B cell (primary cell): ENCODE measurements at regions not wholly inside any gene's neighbourhood (a gene's known extent, or its start where the extent isn't known, plus 50 kb on each side); places are given as distances from the start of the nearest gene placed in this dataset.

Experiments used
- ATAC-seq: fragments of 200-7000 bp; cut with Tn5 transposase; one replicate; pipeline ENCODE4 v1.10.0; 2021; ENCODE audit warnings: low read depth, mild to moderate bottlenecking, moderate number of reproducible peaks, moderate library complexity
- CTCF ChIA-PET: fragments of 350-600 bp; sonication (Branson Sonifier 250); formaldehyde crosslinking; loops from one replicate; lab custom pipeline; 2021; ENCODE audit warnings: antibody characterized with exemption, inconsistent platforms; lab: Charles Lee
- POLR2A ChIA-PET: fragments of 350-600 bp; sonication (Branson Sonifier 250); formaldehyde crosslinking; loops from one replicate; lab custom pipeline; 2021; ENCODE audit warnings: antibody characterized with exemption; lab: Charles Lee
- DNase-seq: peaks from one replicate; pipeline ENCODE4 v3.0.0; 2013
- H2AFZ ChIP-seq: 2 replicates; pipeline ENCODE4 v1.6.1; 2012; ENCODE audit warnings: mild to moderate bottlenecking, low read depth, low read length; ENCODE audit not compliant: insufficient read depth, poor library complexity, severe bottlenecking
- H3K27ac ChIP-seq, 2 donors: 1 replicate in 1 of 2; 2 replicates in 1 of 2; pipeline ENCODE4 v1.5.1; 2012 to 2013; ENCODE audit warnings: low read length in 2 of 2, mild to moderate bottlenecking in 2 of 2, moderate library complexity in 1 of 2
- H3K27me3 ChIP-seq, 4 experiments: fragments of 200-600 bp in 1 of 4; sonication (generic) in 1 of 4; replicated peaks in 1 of 4; 1 replicate in 2 of 4; 2 replicates in 2 of 4; pipeline versions ENCODE4 v1.6.1 to v1.7.0; 2013 to 2016; ENCODE audit warnings: low read length in 3 of 4, mild to moderate bottlenecking in 2 of 4, mixed read lengths in 1 of 4, moderate library complexity in 1 of 4; ENCODE audit not compliant: insufficient read depth in 4 of 4, control insufficient read depth in 3 of 4; ENCODE audit errors: control extremely low read depth in 1 of 4
- H3K36me3 ChIP-seq, 2 experiments: replicated peaks in 1 of 2; 1 replicate in 1 of 2; 2 replicates in 1 of 2; pipeline versions ENCODE4 v1.6.1 to v1.7.1; 2013; ENCODE audit warnings: low read length in 1 of 2; ENCODE audit not compliant: insufficient read depth in 2 of 2, control insufficient read depth in 1 of 2; ENCODE audit errors: control extremely low read depth in 1 of 2, extremely low read depth in 1 of 2
- H3K4me1 ChIP-seq, 2 donors: fragments of 200-600 bp in 1 of 2; sonication (generic) in 1 of 2; 1 replicate in 1 of 2; 2 replicates in 1 of 2; pipeline versions ENCODE4 v1.5.1 to v1.6.1; 2013 to 2017; ENCODE audit warnings: low read length in 2 of 2; ENCODE audit not compliant: control insufficient read depth in 2 of 2, insufficient read depth in 2 of 2
- H3K4me2 ChIP-seq: replicated peaks from 2 replicates; pipeline ENCODE3; 2012; ENCODE audit warnings: mild to moderate bottlenecking, low read depth, low read length; ENCODE audit not compliant: poor library complexity, severe bottlenecking
- H3K4me3 ChIP-seq, 5 experiments: fragments of 200-600 bp in 1 of 5; sonication (generic) in 1 of 5; 1 replicate in 3 of 5; 2 replicates in 2 of 5; pipeline versions ENCODE4 v1.5.1 to v1.7.0; 2011 to 2016; ENCODE audit warnings: low read length in 4 of 5, mild to moderate bottlenecking in 4 of 5, low read depth in 2 of 5, control low read depth in 1 of 5, moderate library complexity in 1 of 5; ENCODE audit not compliant: insufficient read depth in 1 of 5; ENCODE audit errors: control extremely low read depth in 1 of 5, extremely low read depth in 1 of 5
- H3K79me2 ChIP-seq: fragments of 200-600 bp; sonication (generic); one replicate; pipeline ENCODE4 v1.6.0; 2016; ENCODE audit warnings: low read length; ENCODE audit not compliant: control insufficient read depth, insufficient read depth
- H3K9ac ChIP-seq: fragments of 200-600 bp; sonication (generic); 2 replicates; pipeline ENCODE4 v1.6.1; 2017; ENCODE audit warnings: mild to moderate bottlenecking, low read length, moderate library complexity
- H3K9me3 ChIP-seq, 3 donors: one replicate each; pipeline versions ENCODE4 v1.6.1 to v1.7.1; 2013; ENCODE audit warnings: low read length in 2 of 3; ENCODE audit not compliant: control insufficient read depth in 2 of 3, insufficient read depth in 1 of 3; ENCODE audit errors: control extremely low read depth in 1 of 3
- H4K20me1 ChIP-seq: 2 replicates; pipeline ENCODE4 v1.6.0; 2012; ENCODE audit warnings: mild to moderate bottlenecking, low read length; ENCODE audit not compliant: insufficient read depth, control insufficient read depth, poor library complexity, severe bottlenecking
- H3K27ac Mint-ChIP-seq: one replicate; pipeline ENCODE4 v1.8.0; 2021; ENCODE audit warnings: mixed read lengths
- H3K27me3 Mint-ChIP-seq: one replicate; pipeline ENCODE4 v1.8.0; 2021; ENCODE audit warnings: mixed read lengths
- H3K4me1 Mint-ChIP-seq: one replicate; pipeline ENCODE4 v1.8.0; 2021; ENCODE audit warnings: mixed read lengths
- H3K4me3 Mint-ChIP-seq: one replicate; pipeline ENCODE4 v1.8.0; 2021; ENCODE audit warnings: mixed read lengths
- H3K9me3 Mint-ChIP-seq: one replicate; pipeline ENCODE4 v1.8.0; 2022; ENCODE audit warnings: mixed read lengths; ENCODE audit not compliant: insufficient read depth
- CTCF ChIP-seq: fragments of 200-600 bp; IDR thresholded peaks from one replicate; pipeline ENCODE4 v1.8.0; 2022; ENCODE audit warnings: antibody characterized with exemption, mild to moderate bottlenecking
- EZH2 ChIP-seq: IDR thresholded peaks from 2 replicates; pipeline ENCODE4 v1.6.1; 2012; ENCODE audit warnings: borderline replicate concordance, low read depth, mild to moderate bottlenecking, moderate library complexity, low read length; ENCODE audit not compliant: insufficient read depth, poor library complexity, severe bottlenecking
- WGBS: methylation state at CpG from one replicate; pipeline ENCODE4 v1.1.5; 2013; ENCODE audit warnings: missing lambda C conversion rate; ENCODE audit not compliant: insufficient coverage; 5-methylcytosine and 5-hydroxymethylcytosine counted together
- intact Hi-C: fragments of 100-400 bp; cut with micrococcal nuclease; formaldehyde crosslinking; loops from one replicate; pipeline ENCODE4 v1.10.0; 2022

GRCh38 chr11:112522536-112522935 lies 261.9 kb upstream of the PLET1 start:
- Mint-ChIP-seq H3K4me1 (no peaks in the 10 kb centered on the region), H3K27ac (no peak overlapping the region), H3K9me3 (no peaks in the 10 kb centered on the region), H3K27me3 (peaks cover 20% of the 10 kb centered on the region), H3K4me3 (no peak overlapping the region)
- DNase-seq = no peak
- ChIA-PET CTCF (no interaction called here), POLR2A (no interaction called here)
- Histone ChIP-seq H4K20me1 (no peaks in the 10 kb centered on the region), H3K36me3 (no peaks in the 10 kb centered on the region), H3K4me1 (no peaks in the 10 kb centered on the region), H2AFZ (no peak overlapping the region), H3K27me3 (no peaks in the 10 kb centered on the region), H3K9me3 (no peaks in the 10 kb centered on the region), H3K4me2 (no peak overlapping the region), H3K27ac (no peak overlapping the region), H3K79me2 (no peaks in the 10 kb centered on the region), H3K9ac (no peak overlapping the region), H3K4me3 (no peak overlapping the region)
- TF ChIP-seq EZH2 (no peak), CTCF (no peak)
- no CpG with 5 or more reads among the region's 1 CpG for WGBS
- intact Hi-C loops = no loop called here
- no peak for ATAC-seq

DNA sequence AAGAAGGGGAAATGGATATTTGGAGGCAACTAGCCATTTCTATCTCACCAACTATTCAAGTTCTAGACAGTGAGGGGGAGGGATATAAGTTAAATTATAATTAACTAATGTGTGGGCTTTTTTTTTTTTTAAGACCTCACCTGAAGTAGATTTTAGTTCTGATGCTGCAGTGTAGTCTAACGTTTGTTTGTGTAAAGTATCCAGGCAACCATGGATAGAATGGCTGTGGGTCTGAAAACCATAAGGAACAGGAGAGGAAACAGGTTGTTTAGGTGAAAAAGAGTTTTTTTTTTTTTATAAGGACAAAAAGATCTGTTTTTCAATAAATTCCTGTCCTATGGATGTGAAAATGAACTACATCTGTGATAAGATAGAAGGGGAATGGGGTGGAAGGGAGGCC lies 262.4 kb upstream of the PLET1 start:
- POLR2A ChIA-PET = no interaction called here
- Histone ChIP-seq H3K9me3 (no peaks in the 10 kb centered on the region), H4K20me1 (no peaks in the 10 kb centered on the region), H3K79me2 (no peaks in the 10 kb centered on the region), H3K9ac (no peak overlapping the region), H2AFZ (no peak overlapping the region), H3K27ac (no peak overlapping the region), H3K4me2 (no peak overlapping the region), H3K4me3 (no peak overlapping the region), H3K36me3 (no peaks in the 10 kb centered on the region), H3K4me1 (no peaks in the 10 kb centered on the region), H3K27me3 (no peaks in the 10 kb centered on the region)
- no peak for ATAC-seq
- Mint-ChIP-seq H3K4me1 (no peaks in the 10 kb centered on the region), H3K27me3 (peaks cover 20% of the 10 kb centered on the region), H3K4me3 (no peak overlapping the region), H3K27ac (no peak overlapping the region), H3K9me3 (no peaks in the 10 kb centered on the region)
- no CpG with 5 or more reads among the region's 1 CpG for WGBS
- DNase-seq = no peak
- intact Hi-C loops = no loop called here
- TF ChIP-seq EZH2 (no peak), CTCF (no peak)
- CTCF ChIA-PET = no interaction called here
